HG02588 (cell line): ENCODE measurements at regions not wholly inside any gene's neighbourhood (a gene's known extent, or its start where the extent isn't known, plus 50 kb on each side); places are given as distances from the start of the nearest gene placed in this dataset.

Experiments
- ATAC-seq: cut with Tn5 transposase; IDR thresholded peaks from one replicate; pipeline ENCODE4 v1.9.1; 2021; ENCODE audit warnings: mild to moderate bottlenecking, moderate library complexity; ENCODE audit not compliant: unreplicated experiment

GRCh38 chr5:163383754-163384153 is 53.6 kb upstream of the CCNG1 start:
- no peak for ATAC-seq

- ATAC-seq, result no peak
Measured at GRCh38 chr5:163384669-163385068, 52.7 kb upstream of the CCNG1 start.

DNA sequence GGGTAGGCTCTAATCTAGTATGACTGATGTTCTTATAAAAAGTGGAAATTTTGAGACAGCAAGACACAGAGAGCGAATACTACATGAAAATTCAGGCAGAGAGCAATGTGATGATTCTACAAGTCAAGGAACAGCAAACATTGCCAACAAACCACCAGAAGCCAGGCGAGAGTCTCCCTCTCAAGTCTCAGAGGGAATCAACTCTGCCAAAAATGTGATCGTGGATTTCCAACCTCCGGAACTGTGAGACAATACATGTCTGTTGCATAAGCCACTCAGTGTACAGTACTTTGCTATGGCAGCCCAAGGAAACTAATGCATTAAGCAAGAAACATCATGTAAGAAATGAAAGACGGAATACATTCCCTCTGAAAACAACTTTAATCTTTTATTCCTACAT is 52.1 kb upstream of the CCNG1 start:
- ATAC-seq, result no peak

GRCh38 chr5:163385824-163386223 is 51.6 kb upstream of the CCNG1 start:
- no peak for ATAC-seq

- ATAC-seq, result no peak
Measured at GRCh38 chr5:163386352-163386751, 51.0 kb upstream of the CCNG1 start.

GRCh38 chr5:163387589-163388343 is 49.6 kb upstream of the CCNG1 start:
- no peak for ATAC-seq
